Retinal pigment epithelial cell (primary cell): ENCODE measurements at regions not wholly inside any gene's neighbourhood (a gene's known extent, or its start where the extent isn't known, plus 50 kb on each side); places are given as distances from the start of the nearest gene placed in this dataset.

Experiments
- DNase-seq: peaks from one replicate; pipeline ENCODE4 v3.0.0-alpha.2; 2010; ENCODE audit warnings: low read depth
- H3K4me3 ChIP-seq: 2 replicates; pipeline ENCODE4 v1.5.1; 2011; ENCODE audit warnings: mild to moderate bottlenecking, low read length, control low read depth, moderate library complexity
- TF ChIP-seq, protein P1 (sequence below): conservative IDR thresholded peaks from 2 replicates; pipeline ENCODE4 v1.5.1; 2011; ENCODE audit warnings: low read depth, low read length, control low read depth, inconsistent platforms

GRCh38 chr21:16847211-16847610 lies 665.6 kb upstream of the CXADR start:
- TF ChIP-seq, protein P1, sequence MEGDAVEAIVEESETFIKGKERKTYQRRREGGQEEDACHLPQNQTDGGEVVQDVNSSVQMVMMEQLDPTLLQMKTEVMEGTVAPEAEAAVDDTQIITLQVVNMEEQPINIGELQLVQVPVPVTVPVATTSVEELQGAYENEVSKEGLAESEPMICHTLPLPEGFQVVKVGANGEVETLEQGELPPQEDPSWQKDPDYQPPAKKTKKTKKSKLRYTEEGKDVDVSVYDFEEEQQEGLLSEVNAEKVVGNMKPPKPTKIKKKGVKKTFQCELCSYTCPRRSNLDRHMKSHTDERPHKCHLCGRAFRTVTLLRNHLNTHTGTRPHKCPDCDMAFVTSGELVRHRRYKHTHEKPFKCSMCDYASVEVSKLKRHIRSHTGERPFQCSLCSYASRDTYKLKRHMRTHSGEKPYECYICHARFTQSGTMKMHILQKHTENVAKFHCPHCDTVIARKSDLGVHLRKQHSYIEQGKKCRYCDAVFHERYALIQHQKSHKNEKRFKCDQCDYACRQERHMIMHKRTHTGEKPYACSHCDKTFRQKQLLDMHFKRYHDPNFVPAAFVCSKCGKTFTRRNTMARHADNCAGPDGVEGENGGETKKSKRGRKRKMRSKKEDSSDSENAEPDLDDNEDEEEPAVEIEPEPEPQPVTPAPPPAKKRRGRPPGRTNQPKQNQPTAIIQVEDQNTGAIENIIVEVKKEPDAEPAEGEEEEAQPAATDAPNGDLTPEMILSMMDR: no peak
- no peak for DNase-seq
- H3K4me3 ChIP-seq: no peak overlapping the region

DNA sequence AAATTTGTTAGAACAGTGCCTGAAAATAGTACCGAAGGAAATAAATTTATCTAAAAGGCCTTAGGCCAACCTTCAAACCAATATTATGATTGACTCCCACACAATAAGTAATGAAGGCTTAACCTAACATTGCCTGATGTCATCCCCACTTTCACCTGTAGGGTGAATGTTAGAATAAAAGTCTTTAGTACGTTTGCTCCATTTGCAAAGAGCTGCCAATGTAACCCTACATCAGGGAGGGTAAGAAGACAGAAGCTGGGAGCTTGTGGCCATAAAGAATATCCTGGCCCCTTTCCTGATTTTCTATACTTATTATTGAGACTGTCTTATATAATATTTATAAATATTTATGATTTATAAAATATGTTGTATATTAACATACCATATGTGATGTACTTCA lies 661.8 kb upstream of the CXADR start:
- TF ChIP-seq, protein P1: no peak
- H3K4me3 ChIP-seq: no peak overlapping the region
- no peak for DNase-seq

DNA sequence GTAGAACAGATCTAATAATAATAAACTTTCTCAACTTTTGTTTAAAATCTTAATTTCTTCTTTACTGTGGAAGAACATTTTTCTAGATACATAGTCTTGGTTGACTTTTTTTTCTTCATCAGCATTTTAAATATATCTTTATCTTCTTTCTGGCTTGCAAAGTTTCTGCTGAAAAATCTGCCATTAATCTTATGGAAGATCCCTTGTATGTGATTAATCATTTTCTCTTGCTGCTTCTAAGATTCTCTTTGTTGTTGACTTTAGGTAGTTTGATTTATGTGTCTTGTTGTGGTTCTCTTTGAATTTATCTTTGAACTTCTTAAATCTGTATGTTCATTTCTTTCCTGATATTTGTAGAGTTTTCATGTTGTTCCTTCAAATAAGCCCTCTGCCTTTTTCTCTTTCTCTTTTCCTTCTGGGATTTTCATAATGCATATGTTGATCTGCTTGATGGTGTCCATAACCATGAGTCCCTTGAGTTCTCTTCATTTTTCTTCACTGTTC lies 657.6 kb upstream of the CXADR start:
- TF ChIP-seq, protein P1: no peak
- DNase-seq: no peak

DNA sequence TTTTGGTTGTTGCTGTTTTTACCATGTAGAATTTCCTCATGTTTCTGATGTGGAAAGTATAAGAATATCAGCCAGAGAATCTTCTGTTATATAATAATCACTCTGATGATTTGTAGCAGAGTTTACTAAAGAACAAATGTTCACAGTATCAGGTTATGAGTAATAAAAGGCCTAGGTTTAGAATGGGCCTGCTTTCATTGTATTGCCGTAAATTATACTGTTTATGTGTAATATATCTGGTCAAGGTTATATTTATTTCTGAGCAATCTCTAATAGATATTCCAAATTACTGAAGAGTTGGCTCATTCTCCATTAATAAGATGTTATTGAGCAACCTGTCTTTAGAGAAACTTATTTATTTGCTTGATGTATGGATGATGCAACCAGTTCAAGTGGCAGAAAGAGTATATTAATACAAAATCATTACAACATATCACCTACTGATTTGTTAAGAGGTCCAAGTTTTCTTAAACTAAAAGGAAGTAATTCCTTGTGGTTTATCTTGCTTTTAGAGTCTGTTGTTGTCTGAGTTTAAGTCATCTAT lies 649.4 kb upstream of the CXADR start:
- DNase-seq: no peak
- TF ChIP-seq, protein P1: no peak
- H3K4me3 ChIP-seq: no peak overlapping the region

More for the DNA sequence above, 657.6 kb upstream of the CXADR start:
- no peak overlapping the region for H3K4me3 ChIP-seq

DNA sequence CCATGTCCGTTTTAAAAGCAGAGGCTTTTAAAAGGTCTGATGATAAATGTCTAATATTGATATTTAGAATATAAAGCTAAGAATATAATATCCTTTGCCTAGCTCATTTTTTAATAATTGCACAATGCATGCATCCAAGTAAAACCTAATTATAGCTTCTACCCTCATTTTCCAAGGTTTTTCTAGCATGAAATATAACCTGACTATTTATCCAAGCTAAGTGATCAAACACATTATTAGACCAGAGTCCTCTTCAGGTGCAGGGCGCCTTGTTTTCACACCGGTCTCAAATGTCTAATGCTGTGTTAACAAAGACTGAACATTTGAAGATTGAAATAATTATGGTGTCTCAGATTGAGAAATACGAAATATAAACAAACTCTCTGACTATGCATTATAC lies 648.9 kb upstream of the CXADR start:
- TF ChIP-seq, protein P1: no peak
- DNase-seq: no peak
- H3K4me3 ChIP-seq: no peak overlapping the region

DNA sequence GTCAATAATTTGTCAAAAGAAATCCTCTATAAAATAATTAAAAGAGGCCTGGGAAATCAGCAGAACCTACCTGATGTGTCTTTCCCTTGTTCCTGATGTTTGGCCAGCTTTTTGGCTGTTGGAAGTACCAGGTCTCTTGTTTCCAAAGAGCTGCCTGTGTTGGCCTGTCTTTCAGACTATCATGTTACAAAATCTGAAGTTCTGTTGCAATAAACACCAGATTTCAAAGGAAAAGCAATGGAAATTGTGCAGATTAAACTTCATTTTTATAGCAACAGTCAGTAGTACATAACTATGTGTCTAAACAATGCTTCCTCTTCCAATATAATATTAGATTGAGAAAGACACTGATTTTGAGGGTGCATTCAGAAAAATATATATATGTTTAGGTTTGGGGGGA lies 647.2 kb upstream of the CXADR start:
- H3K4me3 ChIP-seq: no peak overlapping the region
- no peak for DNase-seq
- TF ChIP-seq, protein P1: no peak

- H3K4me3 ChIP-seq: no peak overlapping the region
- DNase-seq: no peak
- TF ChIP-seq, protein P1: no peak
Observed at GRCh38 chr21:16866851-16867250, 646.0 kb upstream of the CXADR start.
